Adipocyte (in vitro differentiated cells): ENCODE measurements at regions not wholly inside any gene's neighbourhood (a gene's known extent, or its start where the extent isn't known, plus 50 kb on each side); places are given as distances from the start of the nearest gene placed in this dataset.
"Not testable (repeated sequence)": the region's sequence is repeated elsewhere in the genome, so short reads cannot be mapped to it uniquely, and the experiment has no call there.

Experiments used
- DNase-seq: peaks from one replicate; pipeline ENCODE4 v3.0.0-alpha.2; 2015; ENCODE audit warnings: low read depth
- H3K27me3 ChIP-seq: replicated peaks from 2 replicates; pipeline ENCODE4 v1.7.0; 2013; ENCODE audit warnings: mild to moderate bottlenecking, low read length, moderate library complexity; ENCODE audit not compliant: control insufficient read depth, insufficient read depth
- H3K36me3 ChIP-seq: 2 replicates; pipeline ENCODE4 v1.7.0; 2013; ENCODE audit warnings: low read length, mild to moderate bottlenecking, moderate library complexity; ENCODE audit not compliant: control insufficient read depth, insufficient read depth, severe bottlenecking
- H3K4me1 ChIP-seq: 2 replicates; pipeline ENCODE4 v1.7.0; 2013; ENCODE audit warnings: mild to moderate bottlenecking, low read length, moderate library complexity; ENCODE audit not compliant: control insufficient read depth, insufficient read depth
- H3K4me3 ChIP-seq: 2 replicates; pipeline ENCODE4 v1.7.0; 2013; ENCODE audit warnings: mild to moderate bottlenecking, low read length, moderate library complexity
- H3K9ac ChIP-seq: 2 replicates; pipeline ENCODE4 v1.7.0; 2013; ENCODE audit warnings: mild to moderate bottlenecking, low read length, moderate library complexity
- H3K9me3 ChIP-seq: 2 replicates; pipeline ENCODE4 v1.7.0; 2013; ENCODE audit warnings: mild to moderate bottlenecking, low read length, moderate library complexity; ENCODE audit not compliant: control insufficient read depth

GRCh38 chr2:239805043-239805329, 220.2 kb downstream of the NDUFA10 start:
- H3K36me3 ChIP-seq = no peaks in the 10 kb centered on the region
- peaks cover 14% of the 10 kb centered on the region for H3K27me3 ChIP-seq
- H3K4me3 ChIP-seq = no peak overlapping the region
- peaks cover 3% of the 10 kb centered on the region for H3K9me3 ChIP-seq
- no peaks in the 10 kb centered on the region for H3K4me1 ChIP-seq
- H3K9ac ChIP-seq = no peak overlapping the region
- no peak for DNase-seq

GRCh38 chr2:239804161-239805042, 220.7 kb downstream of the NDUFA10 start:
- peaks cover 3% of the 10 kb centered on the region for H3K9me3 ChIP-seq
- H3K27me3 ChIP-seq = peaks cover 14% of the 10 kb centered on the region
- no peak overlapping the region for H3K4me3 ChIP-seq
- no peak for DNase-seq
- no peaks in the 10 kb centered on the region for H3K36me3 ChIP-seq
- no peaks in the 10 kb centered on the region for H3K4me1 ChIP-seq
- no peak overlapping the region for H3K9ac ChIP-seq

- Histone ChIP-seq H3K4me3 (no peak overlapping the region), H3K4me1 (no peaks in the 10 kb centered on the region), H3K9me3 (peaks cover 3% of the 10 kb centered on the region), H3K36me3 (no peaks in the 10 kb centered on the region), H3K27me3 (peaks cover 12% of the 10 kb centered on the region), H3K9ac (no peak overlapping the region)
- no peak for DNase-seq
Observed at GRCh38 chr2:239803766-239804115, 221.4 kb downstream of the NDUFA10 start.

GRCh38 chr2:239803102-239803765, 221.9 kb downstream of the NDUFA10 start:
- no peak overlapping the region for H3K4me3 ChIP-seq
- no peak for DNase-seq
- peaks cover 3% of the 10 kb centered on the region for H3K9me3 ChIP-seq
- H3K9ac ChIP-seq = no peak overlapping the region
- H3K4me1 ChIP-seq = no peaks in the 10 kb centered on the region
- peaks cover 10% of the 10 kb centered on the region for H3K27me3 ChIP-seq
- no peaks in the 10 kb centered on the region for H3K36me3 ChIP-seq

GRCh38 chr2:239802185-239802649, 222.9 kb downstream of the NDUFA10 start:
- Histone ChIP-seq H3K9me3 (no peaks in the 10 kb centered on the region), H3K4me1 (no peaks in the 10 kb centered on the region), H3K36me3 (no peaks in the 10 kb centered on the region), H3K9ac (no peak overlapping the region), H3K27me3 (peaks cover 3% of the 10 kb centered on the region), H3K4me3 (no peak overlapping the region)
- no peak for DNase-seq

GRCh38 chr2:239801404-239802184, 223.5 kb downstream of the NDUFA10 start:
- DNase-seq = no peak
- H3K9ac ChIP-seq = no peak overlapping the region
- H3K4me3 ChIP-seq = no peak overlapping the region
- peaks cover 3% of the 10 kb centered on the region for H3K27me3 ChIP-seq
- no peaks in the 10 kb centered on the region for H3K9me3 ChIP-seq
- H3K36me3 ChIP-seq = no peaks in the 10 kb centered on the region
- no peaks in the 10 kb centered on the region for H3K4me1 ChIP-seq

GRCh38 chr2:239800785-239801386, 224.3 kb downstream of the NDUFA10 start:
- no peak for DNase-seq
- Histone ChIP-seq H3K4me3 (no peak overlapping the region), H3K4me1 (no peaks in the 10 kb centered on the region), H3K27me3 (peaks cover 3% of the 10 kb centered on the region), H3K9ac (no peak overlapping the region), H3K9me3 (no peaks in the 10 kb centered on the region), H3K36me3 (no peaks in the 10 kb centered on the region)

GRCh38 chr2:239797316-239797715, 227.8 kb downstream of the NDUFA10 start:
- H3K9ac ChIP-seq = no peak overlapping the region
- no peak for DNase-seq

GRCh38 chr2:239795761-239796160, 229.4 kb downstream of the NDUFA10 start:
- H3K36me3 ChIP-seq, H3K9me3 ChIP-seq, H3K4me1 ChIP-seq, H3K9ac ChIP-seq, H3K4me3 ChIP-seq, DNase-seq: not testable (repeated sequence)
- H3K27me3 ChIP-seq = peaks cover 21% of the 10 kb centered on the region

More at GRCh38 chr2:239797316-239797715, 227.8 kb downstream of the NDUFA10 start:
- Histone ChIP-seq H3K9me3 (no peaks in the 10 kb centered on the region), H3K4me1 (no peaks in the 10 kb centered on the region), H3K27me3 (peaks cover 12% of the 10 kb centered on the region), H3K36me3 (no peaks in the 10 kb centered on the region), H3K4me3 (no peak overlapping the region)

- Histone ChIP-seq H3K27me3 (peaks cover 27% of the 10 kb centered on the region), H3K9me3 (no peaks in the 10 kb centered on the region), H3K36me3 (no peaks in the 10 kb centered on the region), H3K4me3 (no peak overlapping the region), H3K4me1 (no peaks in the 10 kb centered on the region), H3K9ac (no peak overlapping the region)
- no peak for DNase-seq
Observed at GRCh38 chr2:239793836-239794235, 231.3 kb downstream of the NDUFA10 start.

GRCh38 chr2:239793086-239793485, 232.1 kb downstream of the NDUFA10 start:
- peaks cover 28% of the 10 kb centered on the region for H3K27me3 ChIP-seq
- H3K36me3 ChIP-seq = no peaks in the 10 kb centered on the region
- no peak overlapping the region for H3K4me3 ChIP-seq
- H3K9ac ChIP-seq = no peak overlapping the region
- DNase-seq = no peak
- H3K4me1 ChIP-seq = no peaks in the 10 kb centered on the region
- H3K9me3 ChIP-seq = no peaks in the 10 kb centered on the region
